IMR-90 (cell line): ENCODE measurements at regions not wholly inside any gene's neighbourhood (a gene's known extent, or its start where the extent isn't known, plus 50 kb on each side); places are given as distances from the start of the nearest gene placed in this dataset.

Experiments
- ATAC-seq: fragments of 200-7000 bp; cut with Tn5 transposase; 2 replicates; pipeline ENCODE4 v1.9.1; 2020; ENCODE audit warnings: low read depth, mild to moderate bottlenecking, moderate library complexity
- BruUV-seq: library from RNA; stranded (reverse); fragments of 400-500 nt; replicated peaks from 2 replicates; lab custom pipeline; 2021; lab: Mats Ljungman, UMichigan
- CTCF ChIA-PET: fragments of 300-600 bp; formaldehyde crosslinking; extraction: SDS; loops from one replicate; lab custom pipeline; 2021; ENCODE audit warnings: antibody characterized with exemption; lab: Yijun Ruan, JAX
- POLR2A ChIA-PET: fragments of 300-600 bp; sonication (Branson Sonifier 250); formaldehyde crosslinking; loops from one replicate; lab custom pipeline; 2022; ENCODE audit warnings: antibody characterized with exemption; ENCODE audit not compliant: unreplicated experiment; lab: Charles Lee
- DNase-seq: peaks from one replicate; pipeline ENCODE4 v3.0.0; 2013
- H2AFZ ChIP-seq: replicated peaks from 2 replicates; pipeline ENCODE3; 2013; ENCODE audit warnings: low read length, mild to moderate bottlenecking; ENCODE audit not compliant: poor library complexity
- H2AK5ac ChIP-seq: 2 replicates; pipeline ENCODE4 v1.6.1; 2013; ENCODE audit warnings: low read depth, low read length, inconsistent platforms
- H2AK9ac ChIP-seq: replicated peaks from 2 replicates; pipeline ENCODE3; 2013; ENCODE audit warnings: mild to moderate bottlenecking, low read depth, low read length, moderate library complexity; ENCODE audit not compliant: poor library complexity
- H2BK120ac ChIP-seq: 2 replicates; pipeline ENCODE4 v1.6.1; 2013; ENCODE audit warnings: low read depth, low read length, inconsistent platforms
- H2BK15ac ChIP-seq: 3 replicates; pipeline ENCODE4 v1.6.1; 2013; ENCODE audit warnings: low read depth, low read length, inconsistent platforms
- H2BK20ac ChIP-seq: 2 replicates; pipeline ENCODE4 v1.6.1; 2013; ENCODE audit warnings: low read depth, mild to moderate bottlenecking, inconsistent platforms, low read length, moderate library complexity
- H2BK5ac ChIP-seq: 2 replicates; pipeline ENCODE4 v1.6.1; 2013; ENCODE audit warnings: mild to moderate bottlenecking, low read depth, low read length, inconsistent platforms; ENCODE audit not compliant: poor library complexity, severe bottlenecking
- H3K14ac ChIP-seq: replicated peaks from 2 replicates; pipeline ENCODE4 v1.6.1; 2013; ENCODE audit warnings: low read depth, low read length, inconsistent platforms
- H3K18ac ChIP-seq: 2 replicates; pipeline ENCODE4 v1.6.1; 2013; ENCODE audit warnings: low read depth, low read length, control low read depth
- H3K23ac ChIP-seq: 2 replicates; pipeline ENCODE4 v1.6.1; 2013; ENCODE audit warnings: low read depth, low read length, inconsistent platforms
- H3K27ac ChIP-seq: 2 replicates; pipeline ENCODE4 v1.5.1; 2013; ENCODE audit warnings: mild to moderate bottlenecking, control low read depth, low read length; ENCODE audit not compliant: insufficient read depth
- H3K27me3 ChIP-seq: 2 replicates; pipeline ENCODE4 v1.6.1; 2013; ENCODE audit warnings: low read length; ENCODE audit not compliant: control insufficient read depth, insufficient read depth
- H3K36me3 ChIP-seq: 2 replicates; pipeline ENCODE4 v1.6.1; 2013; ENCODE audit warnings: low read length, mixed read lengths; ENCODE audit not compliant: control insufficient read depth, insufficient read depth
- H3K4ac ChIP-seq: 2 replicates; pipeline ENCODE4 v1.6.1; 2013; ENCODE audit warnings: low read depth, low read length, inconsistent platforms
- H3K4me1 ChIP-seq: 2 replicates; pipeline ENCODE4 v1.6.1; 2013; ENCODE audit warnings: low read length, mixed read lengths; ENCODE audit not compliant: control insufficient read depth, insufficient read depth
- H3K4me2 ChIP-seq: 2 replicates; pipeline ENCODE4 v1.6.1; 2013; ENCODE audit warnings: low read depth, mild to moderate bottlenecking, control low read depth, low read length, moderate library complexity
- H3K4me3 ChIP-seq: 2 replicates; pipeline ENCODE4 v1.5.1; 2013; ENCODE audit warnings: low read depth, mild to moderate bottlenecking, control low read depth, low read length, moderate library complexity; ENCODE audit not compliant: insufficient read depth
- H3K56ac ChIP-seq: 2 replicates; pipeline ENCODE4 v1.6.1; 2013; ENCODE audit warnings: low read length, inconsistent platforms; ENCODE audit not compliant: insufficient read depth; ENCODE audit errors: extremely low read depth
- H3K79me1 ChIP-seq, 2 experiments: 2 replicates each; pipeline ENCODE4 v1.6.1; 2013; ENCODE audit warnings: low read length in 2 of 2, inconsistent platforms in 1 of 2, low read depth in 1 of 2
- H3K9ac ChIP-seq: 2 replicates; pipeline ENCODE4 v1.6.1; 2013; ENCODE audit warnings: low read depth, low read length, control low read depth
- H3K9me1 ChIP-seq: 2 replicates; pipeline ENCODE4 v1.6.1; 2013; ENCODE audit warnings: low read length, inconsistent platforms; ENCODE audit not compliant: insufficient read depth
- H3K9me3 ChIP-seq: 2 replicates; pipeline ENCODE4 v1.6.1; 2013; ENCODE audit warnings: low read length; ENCODE audit not compliant: control insufficient read depth, insufficient read depth
- H4K20me1 ChIP-seq: 2 replicates; pipeline ENCODE4 v1.6.1; 2013; ENCODE audit warnings: low read length, inconsistent platforms; ENCODE audit not compliant: insufficient read depth
- H4K5ac ChIP-seq: 2 replicates; pipeline ENCODE4 v1.6.1; 2013; ENCODE audit warnings: mild to moderate bottlenecking, low read depth, low read length, control low read depth
- H4K8ac ChIP-seq, 2 experiments: 2 replicates each; pipeline ENCODE4 v1.6.1; 2013; ENCODE audit warnings: low read depth in 2 of 2, low read length in 2 of 2, control low read depth in 1 of 2, inconsistent platforms in 1 of 2
- H4K91ac ChIP-seq: 2 replicates; pipeline ENCODE4 v1.6.1; 2013; ENCODE audit warnings: low read depth, low read length, inconsistent platforms; ENCODE audit not compliant: insufficient read depth
- BHLHE40 ChIP-seq: fragments of 150-350 bp; IDR thresholded peaks from 2 replicates; pipeline ENCODE4 v1.6.1; 2016; ENCODE audit warnings: mild to moderate bottlenecking, low read depth, low read length
- CEBPB ChIP-seq: IDR thresholded peaks from 2 replicates; pipeline ENCODE4 v1.6.1; 2012; ENCODE audit warnings: low read depth, low read length, improper control_type of control experiment
- CHD1 ChIP-seq: IDR thresholded peaks from 2 replicates; pipeline ENCODE4 v1.6.1; 2012; ENCODE audit warnings: low read depth, low read length, improper control_type of control experiment
- FOS ChIP-seq: fragments of 150-350 bp; IDR thresholded peaks from 2 replicates; pipeline ENCODE4 v1.6.1; 2016; ENCODE audit warnings: low read depth, low read length
- MAFK ChIP-seq: IDR thresholded peaks from 2 replicates; pipeline ENCODE4 v1.6.1; 2012; ENCODE audit warnings: low read depth, low read length, improper control_type of control experiment
- MAZ ChIP-seq: IDR thresholded peaks from 2 replicates; pipeline ENCODE4 v1.6.1; 2012; ENCODE audit warnings: low read depth, mild to moderate bottlenecking, low read length, improper control_type of control experiment, moderate library complexity, borderline replicate concordance
- MXI1 ChIP-seq: IDR thresholded peaks from 2 replicates; pipeline ENCODE4 v1.6.1; 2012; ENCODE audit warnings: low read depth, mild to moderate bottlenecking, low read length, moderate library complexity, borderline replicate concordance
- NFE2L2 ChIP-seq: fragments of 150-350 bp; IDR thresholded peaks from 2 replicates; pipeline ENCODE4 v1.6.1; 2016; ENCODE audit warnings: low read depth, mild to moderate bottlenecking, low read length
- POLR2A ChIP-seq: IDR thresholded peaks from 2 replicates; pipeline ENCODE4 v1.6.1; 2012; ENCODE audit warnings: mild to moderate bottlenecking, low read depth, low read length
- RAD21 ChIP-seq: IDR thresholded peaks from 2 replicates; pipeline ENCODE4 v1.6.1; 2012; ENCODE audit warnings: low read length, improper control_type of control experiment
- RCOR1 ChIP-seq: IDR thresholded peaks from 2 replicates; pipeline ENCODE4 v1.6.1; 2012; ENCODE audit warnings: mild to moderate bottlenecking, low read length, improper control_type of control experiment; ENCODE audit not compliant: insufficient replicate concordance
- RFX5 ChIP-seq: IDR thresholded peaks from 2 replicates; pipeline ENCODE4 v1.8.0; 2012; ENCODE audit warnings: low read depth, mild to moderate bottlenecking, low read length, moderate library complexity
- SMC3 ChIP-seq: fragments of 150-350 bp; IDR thresholded peaks from 2 replicates; pipeline ENCODE4 v1.6.1; 2016; ENCODE audit warnings: low read depth, mild to moderate bottlenecking, antibody characterized with exemption, low read length, moderate library complexity
- WGBS, 2 experiments: methylation state at CpG; one replicate each; pipeline versions ENCODE4 v1.1.5 to v1.1.7; 2013; ENCODE audit warnings: missing lambda C conversion rate in 2 of 2; ENCODE audit not compliant: insufficient read length in 1 of 2; ENCODE audit errors: extremely low coverage in 2 of 2; 5-methylcytosine and 5-hydroxymethylcytosine counted together
- dilution Hi-C: fragments of 300-500 bp; cut with HindIII; formaldehyde crosslinking; loops from one replicate; pipeline ENCODE4 v1.14.3; 2018; ENCODE audit warnings: low sequenced_read_pairs; ENCODE audit not compliant: unreplicated experiment
- in situ Hi-C: fragments of 300-500 bp; cut with MboI; formaldehyde crosslinking; loops from 3 replicates; pipeline ENCODE4 v1.14.3; 2019; ENCODE audit warnings: low sequenced_read_pairs, inconsistent platforms, mixed read lengths
- intact Hi-C: fragments of 100-400 bp; cut with micrococcal nuclease; formaldehyde crosslinking; loops from 2 replicates; pipeline ENCODE4 v1.10.0; 2022
- TF ChIP-seq, protein P1 (sequence below): fragments of 150-350 bp; IDR thresholded peaks from 2 replicates; pipeline ENCODE4 v1.6.1; 2016; ENCODE audit warnings: low read depth, mild to moderate bottlenecking, low read length, moderate library complexity, borderline replicate concordance
- TF ChIP-seq, protein P2 (sequence below): fragments of 150-350 bp; IDR thresholded peaks from 2 replicates; pipeline ENCODE4 v1.6.1; 2017; ENCODE audit warnings: mild to moderate bottlenecking, antibody characterized with exemption, low read length, low read depth
- TF ChIP-seq, protein P3 (sequence below): conservative IDR thresholded peaks from 2 replicates; pipeline ENCODE4 v1.5.1; 2012; ENCODE audit warnings: mild to moderate bottlenecking, low read depth, low read length, improper control_type of control experiment

DNA sequence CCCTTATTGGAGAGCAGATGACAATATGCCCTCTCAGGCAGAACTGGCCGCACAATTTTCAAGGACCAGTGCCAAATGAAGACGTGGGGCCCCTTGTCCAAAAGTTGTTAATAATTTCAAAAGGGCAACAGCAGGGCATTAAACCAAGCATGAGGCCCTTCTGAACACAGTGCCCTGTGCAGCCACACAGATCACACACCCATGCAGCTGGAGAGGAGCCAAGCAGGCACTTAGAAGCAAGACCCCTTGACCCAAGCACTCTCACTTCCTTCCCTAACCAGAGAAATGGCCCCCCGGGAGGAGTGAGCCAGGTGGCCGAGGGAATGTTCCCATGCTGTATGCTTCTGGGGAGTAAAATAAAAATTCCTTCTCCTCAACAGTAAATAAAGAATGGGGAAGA lies 114.0 kb upstream of the TMPO start:
- H2AFZ ChIP-seq = no peak overlapping the region
- H2BK20ac ChIP-seq = no peak overlapping the region
- no peak overlapping the region for H2BK120ac ChIP-seq
- H2BK15ac ChIP-seq = no peak overlapping the region
- no peak overlapping the region for H3K4me3 ChIP-seq
- H3K9me3 ChIP-seq = no peaks in the 10 kb centered on the region
- no peak overlapping the region for H3K18ac ChIP-seq
- no peak overlapping the region for H3K4me2 ChIP-seq
- ChIA-PET CTCF (no interaction called here), POLR2A (no interaction called here)
- H3K79me1 ChIP-seq = no peaks in the 10 kb centered on the region
- no peak overlapping the region for H3K4ac ChIP-seq
- BruUV-seq = no TSS peak
- no peaks in the 10 kb centered on the region for H3K36me3 ChIP-seq
- dilution Hi-C loops = no loop called here
- in situ Hi-C loops = no loop called here
- H3K14ac ChIP-seq = no peak overlapping the region
- no peaks in the 10 kb centered on the region for H3K27me3 ChIP-seq
- WGBS, 2 experiments = 33% methylated on average over 1 of the region's 4 CpGs; no CpG with 5 or more reads in 1 of the 2 experiments
- no peak overlapping the region for H2BK5ac ChIP-seq
- H3K9me1 ChIP-seq = 0 out of 2 replicates have a peak, but pooled peaks cover 2% of the 10 kb centered on the region
- H3K9ac ChIP-seq = no peak overlapping the region
- H3K56ac ChIP-seq = no peak overlapping the region
- no peak overlapping the region for H4K5ac ChIP-seq
- H4K20me1 ChIP-seq = no peaks in the 10 kb centered on the region
- peaks cover 4% of the 10 kb centered on the region; the same call in 1 of the 2 replicates for H3K4me1 ChIP-seq
- no peak overlapping the region for H3K27ac ChIP-seq
- H4K91ac ChIP-seq = no peak overlapping the region
- H4K8ac ChIP-seq = no peak overlapping the region
- H2AK5ac ChIP-seq = no peak overlapping the region
- TF ChIP-seq NFE2L2 (no peak), POLR2A (no peak), RAD21 (no peak), CEBPB (no peak), RCOR1 (no peak), FOS (no peak), MAFK (no peak), CHD1 (no peak), BHLHE40 (no peak), MXI1 (no peak), RFX5 (no peak), SMC3 (no peak), MAZ (no peak)
- TF ChIP-seq, protein P1, sequence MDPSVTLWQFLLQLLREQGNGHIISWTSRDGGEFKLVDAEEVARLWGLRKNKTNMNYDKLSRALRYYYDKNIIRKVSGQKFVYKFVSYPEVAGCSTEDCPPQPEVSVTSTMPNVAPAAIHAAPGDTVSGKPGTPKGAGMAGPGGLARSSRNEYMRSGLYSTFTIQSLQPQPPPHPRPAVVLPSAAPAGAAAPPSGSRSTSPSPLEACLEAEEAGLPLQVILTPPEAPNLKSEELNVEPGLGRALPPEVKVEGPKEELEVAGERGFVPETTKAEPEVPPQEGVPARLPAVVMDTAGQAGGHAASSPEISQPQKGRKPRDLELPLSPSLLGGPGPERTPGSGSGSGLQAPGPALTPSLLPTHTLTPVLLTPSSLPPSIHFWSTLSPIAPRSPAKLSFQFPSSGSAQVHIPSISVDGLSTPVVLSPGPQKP = no peak
- TF ChIP-seq, protein P2, sequence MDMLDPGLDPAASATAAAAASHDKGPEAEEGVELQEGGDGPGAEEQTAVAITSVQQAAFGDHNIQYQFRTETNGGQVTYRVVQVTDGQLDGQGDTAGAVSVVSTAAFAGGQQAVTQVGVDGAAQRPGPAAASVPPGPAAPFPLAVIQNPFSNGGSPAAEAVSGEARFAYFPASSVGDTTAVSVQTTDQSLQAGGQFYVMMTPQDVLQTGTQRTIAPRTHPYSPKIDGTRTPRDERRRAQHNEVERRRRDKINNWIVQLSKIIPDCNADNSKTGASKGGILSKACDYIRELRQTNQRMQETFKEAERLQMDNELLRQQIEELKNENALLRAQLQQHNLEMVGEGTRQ = no peak
- TF ChIP-seq, protein P3, sequence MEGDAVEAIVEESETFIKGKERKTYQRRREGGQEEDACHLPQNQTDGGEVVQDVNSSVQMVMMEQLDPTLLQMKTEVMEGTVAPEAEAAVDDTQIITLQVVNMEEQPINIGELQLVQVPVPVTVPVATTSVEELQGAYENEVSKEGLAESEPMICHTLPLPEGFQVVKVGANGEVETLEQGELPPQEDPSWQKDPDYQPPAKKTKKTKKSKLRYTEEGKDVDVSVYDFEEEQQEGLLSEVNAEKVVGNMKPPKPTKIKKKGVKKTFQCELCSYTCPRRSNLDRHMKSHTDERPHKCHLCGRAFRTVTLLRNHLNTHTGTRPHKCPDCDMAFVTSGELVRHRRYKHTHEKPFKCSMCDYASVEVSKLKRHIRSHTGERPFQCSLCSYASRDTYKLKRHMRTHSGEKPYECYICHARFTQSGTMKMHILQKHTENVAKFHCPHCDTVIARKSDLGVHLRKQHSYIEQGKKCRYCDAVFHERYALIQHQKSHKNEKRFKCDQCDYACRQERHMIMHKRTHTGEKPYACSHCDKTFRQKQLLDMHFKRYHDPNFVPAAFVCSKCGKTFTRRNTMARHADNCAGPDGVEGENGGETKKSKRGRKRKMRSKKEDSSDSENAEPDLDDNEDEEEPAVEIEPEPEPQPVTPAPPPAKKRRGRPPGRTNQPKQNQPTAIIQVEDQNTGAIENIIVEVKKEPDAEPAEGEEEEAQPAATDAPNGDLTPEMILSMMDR = no peak
- no peak overlapping the region for H3K23ac ChIP-seq
- H2AK9ac ChIP-seq = no peak overlapping the region
- DNase-seq = no peak
- intact Hi-C loops = no loop called here
- ATAC-seq = no peak
